PC-3 (cell line): ENCODE measurements at regions not wholly inside any gene's neighbourhood (a gene's known extent, or its start where the extent isn't known, plus 50 kb on each side); places are given as distances from the start of the nearest gene placed in this dataset.

Source experiments
- CTCF ChIP-seq: fragments of 300-600 bp; sonication (generic); conservative IDR thresholded peaks from 2 replicates; pipeline ENCODE4 v1.5.1; 2017; ENCODE audit warnings: antibody characterized with exemption, low read depth, mild to moderate bottlenecking, low read length
- EZH2 ChIP-seq: fragments of 300-600 bp; sonication (generic); IDR thresholded peaks from one replicate; pipeline ENCODE4 v1.6.1; 2017; ENCODE audit warnings: antibody characterized with exemption, mild to moderate bottlenecking, low read length; ENCODE audit not compliant: unreplicated experiment
- EZH2phosphoT487 ChIP-seq: fragments of 300-600 bp; sonication (generic); IDR thresholded peaks from 2 replicates; pipeline ENCODE4 v1.6.1; 2018; ENCODE audit warnings: mild to moderate bottlenecking, antibody characterized with exemption, low read length, borderline replicate concordance

- TF ChIP-seq CTCF: no peak
- TF ChIP-seq EZH2: no peak
- TF ChIP-seq EZH2phosphoT487: no peak
Measured at GRCh38 chr7:96910486-96910885, 94.9 kb upstream of the DLX6 start.
